Right lung (tissue), 2 donors: ENCODE measurements at regions not wholly inside any gene's neighbourhood (a gene's known extent, or its start where the extent isn't known, plus 50 kb on each side); places are given as distances from the start of the nearest gene placed in this dataset.

Experiments
- DNase-seq, 2 donors: peaks; one replicate each; pipeline ENCODE4 v3.0.0-alpha.2; 2013

DNA sequence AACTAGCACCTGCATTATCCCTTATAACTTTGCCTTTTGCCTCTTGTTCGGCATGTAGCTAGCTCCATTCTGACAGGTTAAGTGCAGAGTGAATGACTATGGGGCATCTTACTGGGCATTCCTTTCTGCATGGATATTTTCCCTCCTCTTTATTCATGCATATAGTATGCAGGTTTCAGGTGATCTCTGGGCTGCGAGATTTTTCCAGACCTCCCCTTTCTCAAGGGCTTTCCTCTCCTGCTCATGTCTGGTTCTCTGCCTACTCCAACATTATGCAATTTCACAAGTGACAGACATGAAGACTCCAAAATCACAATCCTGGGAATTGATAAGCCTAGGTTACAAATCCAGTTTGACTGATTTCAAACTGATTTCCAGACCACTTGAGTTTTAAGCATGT, 503.8 kb downstream of the NXPH1 start:
- no peak for DNase-seq

DNA sequence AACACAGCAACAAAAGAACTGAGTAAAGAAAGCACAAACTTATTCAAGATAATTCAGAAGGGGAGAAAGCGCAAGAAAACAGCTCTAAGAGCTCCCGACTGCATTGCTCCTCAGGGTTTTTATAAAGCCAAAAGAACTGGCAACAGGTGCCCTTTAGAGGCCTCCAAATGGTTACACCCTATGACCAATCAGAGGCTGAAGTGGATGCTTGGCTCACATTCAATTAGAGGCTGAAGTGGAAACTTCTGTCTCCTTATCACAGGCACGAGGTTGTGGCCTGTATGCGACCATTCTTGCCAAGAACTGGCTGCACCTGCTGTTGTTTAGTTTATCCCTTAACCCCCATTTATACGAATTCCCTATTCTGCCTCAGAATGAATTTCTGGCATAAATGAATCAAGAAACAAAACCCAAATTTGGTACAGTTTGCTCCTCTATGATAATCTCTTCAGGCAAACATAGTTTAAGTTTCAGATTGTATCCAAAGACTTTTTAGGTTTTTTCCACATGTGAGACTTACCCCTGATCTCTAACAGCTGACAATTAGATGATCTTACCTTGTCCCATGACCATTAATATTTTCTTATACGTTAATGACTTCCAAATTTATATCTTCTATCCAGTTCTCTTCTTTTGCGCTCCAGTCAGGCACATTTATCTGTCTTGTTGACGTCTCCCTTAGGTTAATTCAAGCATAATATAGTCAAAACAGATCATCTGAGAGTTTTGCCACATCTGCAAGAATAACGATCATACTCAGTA, 504.8 kb downstream of the NXPH1 start:
- peak; percentile 10 to 29 for DNase-seq

DNA sequence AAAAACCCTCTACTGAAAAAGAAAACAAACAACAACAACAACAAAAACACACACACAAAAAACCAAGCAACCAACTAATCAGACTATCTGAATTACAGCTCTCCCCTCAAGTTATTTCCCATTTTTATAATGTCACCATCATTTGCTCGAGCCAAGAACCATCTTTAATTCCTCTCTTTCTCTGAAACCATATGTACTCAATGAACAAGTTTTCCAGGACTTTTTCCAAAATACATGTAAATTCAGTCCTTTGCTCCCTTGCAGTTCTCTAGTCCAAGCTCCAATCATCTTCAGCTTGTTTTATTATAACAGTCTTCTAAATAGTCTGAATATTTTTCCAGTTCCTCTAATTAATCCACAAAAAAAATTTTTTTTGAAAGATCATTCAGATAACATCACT, 506.0 kb downstream of the NXPH1 start:
- no peak for DNase-seq

DNA sequence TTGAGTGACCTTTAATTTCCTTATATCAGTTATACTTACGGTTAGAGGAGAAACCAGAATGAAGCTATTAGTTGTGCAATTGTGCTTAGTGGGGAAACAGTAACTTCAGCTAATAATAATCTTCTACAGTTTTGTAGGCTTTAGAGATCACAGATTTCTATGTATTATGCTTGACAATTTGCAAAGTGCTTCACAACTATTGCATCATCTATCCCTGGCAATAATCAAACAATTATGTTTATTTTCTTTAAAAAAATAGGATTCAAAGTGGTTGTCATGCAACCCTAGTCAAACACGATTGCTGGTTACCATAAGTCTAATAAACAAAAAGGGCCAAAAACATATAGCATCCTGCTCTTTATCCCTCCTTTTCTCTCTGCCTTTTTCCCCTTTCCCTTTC, 530.3 kb downstream of the NXPH1 start:
- DNase-seq = no peak

DNA sequence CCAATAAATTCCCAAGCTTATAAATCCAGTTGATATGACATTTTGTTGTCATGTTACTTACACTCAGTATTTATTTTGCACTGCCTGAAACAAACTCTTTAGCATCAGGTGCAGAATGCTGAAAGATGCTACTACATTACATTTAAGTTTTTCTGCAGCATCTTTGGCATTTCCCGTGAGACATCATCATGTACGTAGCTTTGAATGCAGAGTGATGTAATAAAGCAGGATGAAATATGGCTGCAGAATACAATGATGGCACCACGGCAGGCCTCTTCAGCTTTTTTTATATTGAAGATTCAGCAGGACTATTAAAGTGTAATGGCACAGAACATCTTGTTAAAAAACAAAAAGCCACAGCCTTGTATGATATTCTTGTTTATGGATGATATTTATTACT, 531.8 kb downstream of the NXPH1 start:
- DNase-seq = no peak

DNA sequence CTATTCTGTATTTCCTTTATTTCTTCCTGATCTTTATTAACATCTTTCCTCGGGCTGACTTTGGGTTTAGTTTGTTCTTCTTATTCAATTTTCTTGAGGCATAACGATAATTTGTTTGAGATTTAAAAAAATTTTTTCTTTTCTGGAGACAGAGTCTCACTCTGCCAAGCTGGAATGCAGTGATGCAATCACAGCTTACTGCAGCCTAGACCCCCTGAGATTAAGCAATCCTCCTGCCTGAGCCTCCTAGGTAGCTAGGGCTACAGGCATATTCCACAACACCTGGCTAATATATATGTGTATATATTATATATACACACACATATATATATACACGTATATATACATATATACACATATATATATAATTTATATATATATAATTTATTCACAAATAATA, 540.2 kb downstream of the NXPH1 start:
- no peak for DNase-seq

DNA sequence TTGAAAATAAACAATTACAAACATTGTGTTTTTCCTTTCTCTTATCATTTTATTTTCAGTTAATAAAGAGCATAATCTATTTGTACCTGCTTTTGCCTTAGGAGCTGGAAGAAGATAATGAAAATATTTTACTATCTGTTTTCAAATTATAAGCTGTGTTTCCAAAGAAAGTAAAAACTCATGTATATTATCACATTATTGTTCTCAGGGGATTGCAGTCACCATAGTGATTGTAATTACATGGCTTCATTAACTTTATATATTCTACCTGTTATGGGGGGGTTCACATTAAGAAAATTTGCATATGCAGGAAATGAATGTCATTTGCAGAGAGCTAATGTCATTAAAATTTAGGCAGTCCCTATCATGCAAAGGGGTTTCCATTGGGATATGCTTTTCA, 542.3 kb downstream of the NXPH1 start:
- DNase-seq = no peak

DNA sequence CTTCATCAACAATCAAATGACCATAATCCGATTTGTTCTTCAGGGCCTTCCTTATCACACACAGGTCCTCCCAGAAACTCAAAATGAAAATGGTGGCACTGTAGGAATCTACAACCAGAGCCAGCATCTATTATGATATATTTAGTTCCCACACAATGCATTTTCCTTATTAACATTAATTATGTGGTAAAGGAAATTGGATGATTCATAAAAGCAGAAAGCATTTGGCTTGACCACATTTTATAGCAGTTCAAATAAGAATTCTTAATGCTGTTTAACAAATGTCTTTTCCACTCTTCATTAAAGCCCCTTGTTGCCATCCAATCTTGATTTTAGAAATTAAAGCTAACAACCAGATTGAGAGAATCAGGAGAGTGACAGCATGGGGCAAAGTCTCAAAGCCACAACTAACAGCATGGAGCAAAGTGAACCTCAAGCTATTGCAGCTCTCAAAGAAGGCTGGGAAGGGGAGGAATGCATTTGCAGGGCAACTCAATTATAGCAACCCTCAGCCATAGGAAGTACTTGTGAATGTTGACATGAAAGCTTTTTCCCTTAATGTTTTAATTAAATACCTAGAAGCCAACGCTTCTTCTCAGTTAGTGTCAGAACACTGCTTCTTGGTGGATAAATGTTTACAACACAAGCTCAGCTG, 549.1 kb downstream of the NXPH1 start:
- DNase-seq = no peak

DNA sequence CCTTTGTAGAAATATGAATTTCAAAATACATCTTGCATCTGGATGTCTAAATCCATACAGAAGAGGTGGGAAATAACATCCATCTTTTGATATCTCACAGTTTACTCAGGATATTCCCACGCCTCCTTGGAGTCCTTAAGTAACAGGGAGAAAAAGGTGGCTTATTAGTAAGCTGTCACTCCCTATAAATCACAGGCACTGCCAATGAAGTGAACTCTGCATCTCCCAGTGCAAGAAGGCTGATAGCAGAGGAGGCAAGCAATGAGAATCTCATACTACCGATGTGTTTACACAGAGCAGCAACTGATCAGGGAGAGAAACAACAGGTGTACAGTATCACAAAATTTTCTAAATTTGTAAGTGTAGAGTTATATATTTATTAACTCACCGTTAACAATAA, 551.8 kb downstream of the NXPH1 start:
- DNase-seq = no peak

DNA sequence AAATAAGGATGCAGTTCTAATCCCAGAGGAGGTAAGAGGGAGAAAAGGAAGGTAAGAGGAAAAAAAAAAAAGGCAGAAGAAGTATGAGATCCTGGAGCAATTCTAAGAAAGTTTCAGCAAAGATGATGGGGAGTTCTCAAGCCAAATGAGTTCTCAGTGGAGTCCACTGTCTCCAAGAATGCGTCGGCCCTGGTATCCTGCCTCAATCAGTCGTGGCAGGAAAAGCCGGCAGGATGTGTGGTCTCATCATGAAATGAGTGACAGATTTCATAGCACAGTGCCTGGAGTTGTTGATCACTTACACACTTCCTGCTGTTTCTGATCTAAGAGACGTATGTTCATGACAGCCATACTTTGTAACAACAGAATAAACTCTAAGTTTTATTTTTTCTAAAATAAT, 554.9 kb downstream of the NXPH1 start:
- no peak for DNase-seq

DNA sequence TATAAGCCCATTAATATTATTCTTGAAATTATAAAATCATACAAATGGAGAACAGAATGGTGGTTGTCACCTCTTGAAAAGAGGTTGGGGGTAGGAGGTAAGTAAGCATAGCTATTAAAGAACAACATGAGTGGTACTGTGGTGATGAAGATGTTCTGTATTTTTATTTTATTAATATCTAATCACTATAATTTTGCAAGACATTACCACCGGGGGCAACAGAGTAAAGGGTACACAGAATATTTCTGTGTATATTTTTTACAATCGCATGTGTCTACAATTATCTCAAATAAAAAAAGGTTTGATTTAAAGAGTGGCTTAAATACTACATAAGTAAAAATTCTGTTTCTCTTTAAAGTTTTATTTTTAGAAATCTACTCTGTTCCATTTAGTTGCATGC, 557.8 kb downstream of the NXPH1 start:
- no peak for DNase-seq

DNA sequence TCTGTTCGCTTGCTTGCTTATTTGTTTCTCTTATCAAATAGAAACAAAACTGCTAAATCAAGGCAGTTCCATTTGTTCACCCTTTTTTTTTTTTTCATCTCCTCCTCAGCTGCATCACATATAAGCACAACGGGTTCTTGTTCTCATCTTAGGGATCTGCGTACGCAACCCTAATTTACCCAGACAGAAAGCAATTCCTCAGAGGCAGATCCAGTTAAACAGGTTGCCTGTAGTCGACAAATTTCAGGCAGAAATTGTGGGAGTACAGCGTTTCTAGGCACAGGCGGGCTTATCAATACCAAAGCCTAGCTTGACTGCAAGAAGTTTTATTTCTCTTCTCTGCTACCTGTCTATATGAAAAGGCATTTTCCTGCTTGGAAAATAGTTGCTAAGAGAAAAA, 565.4 kb downstream of the NXPH1 start:
- DNase-seq = no peak

DNA sequence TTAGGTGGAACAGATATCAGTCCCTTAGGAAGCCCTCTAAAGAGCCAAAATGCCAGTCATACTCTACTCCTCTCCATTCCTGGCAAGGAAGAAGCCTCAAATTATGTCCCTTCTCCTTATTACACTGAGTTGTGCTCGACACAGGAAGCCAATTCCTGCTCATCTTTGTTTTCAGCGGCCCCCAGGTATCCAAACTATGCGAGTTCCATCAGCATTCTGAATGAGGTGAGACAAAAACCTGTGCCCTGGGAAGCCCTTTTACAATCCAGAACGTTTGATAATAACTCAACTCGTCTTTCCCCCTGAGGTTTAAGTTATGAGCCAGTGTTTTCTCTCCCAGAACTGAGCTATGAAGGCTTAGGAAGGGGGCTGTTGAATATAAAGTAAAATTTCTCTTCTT, 580.5 kb downstream of the NXPH1 start:
- no peak for DNase-seq

DNA sequence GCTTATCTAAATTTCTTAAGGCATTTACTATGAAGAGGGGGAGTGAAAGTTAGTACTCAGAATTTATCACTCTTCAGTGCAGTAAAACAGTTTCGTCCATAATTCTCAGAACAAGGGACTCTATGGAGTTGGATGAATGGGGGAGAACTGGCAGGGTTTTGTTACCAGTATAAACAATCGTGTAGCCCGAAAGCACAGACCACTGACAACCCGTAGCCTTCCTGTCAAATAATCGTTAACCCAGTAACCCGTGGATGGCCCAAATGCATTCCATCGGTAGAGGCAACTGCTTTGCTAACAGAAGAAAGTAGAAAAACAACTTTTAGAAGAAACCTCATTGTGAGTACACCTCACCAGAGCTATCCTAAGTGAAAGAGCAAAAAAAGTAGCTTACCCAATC, 583.9 kb downstream of the NXPH1 start:
- DNase-seq = no peak

DNA sequence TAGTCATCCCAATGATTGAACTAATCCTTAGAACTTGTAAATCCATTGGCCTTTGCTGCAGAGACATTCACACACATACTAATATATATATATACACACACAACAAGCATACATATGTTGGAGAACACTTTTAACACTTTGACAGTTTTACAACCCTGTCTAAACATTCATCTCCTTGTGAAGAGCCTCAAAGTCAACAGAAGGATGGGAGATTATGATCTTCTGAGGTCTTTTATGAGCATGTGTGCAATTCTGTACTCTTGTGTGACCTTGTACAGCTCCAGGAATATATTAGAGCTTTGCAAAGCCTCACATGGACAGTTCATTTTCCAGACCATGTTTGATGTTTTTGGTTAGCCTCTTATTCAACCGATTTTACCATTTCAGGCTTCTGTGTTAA, 589.0 kb downstream of the NXPH1 start:
- DNase-seq = no peak

DNA sequence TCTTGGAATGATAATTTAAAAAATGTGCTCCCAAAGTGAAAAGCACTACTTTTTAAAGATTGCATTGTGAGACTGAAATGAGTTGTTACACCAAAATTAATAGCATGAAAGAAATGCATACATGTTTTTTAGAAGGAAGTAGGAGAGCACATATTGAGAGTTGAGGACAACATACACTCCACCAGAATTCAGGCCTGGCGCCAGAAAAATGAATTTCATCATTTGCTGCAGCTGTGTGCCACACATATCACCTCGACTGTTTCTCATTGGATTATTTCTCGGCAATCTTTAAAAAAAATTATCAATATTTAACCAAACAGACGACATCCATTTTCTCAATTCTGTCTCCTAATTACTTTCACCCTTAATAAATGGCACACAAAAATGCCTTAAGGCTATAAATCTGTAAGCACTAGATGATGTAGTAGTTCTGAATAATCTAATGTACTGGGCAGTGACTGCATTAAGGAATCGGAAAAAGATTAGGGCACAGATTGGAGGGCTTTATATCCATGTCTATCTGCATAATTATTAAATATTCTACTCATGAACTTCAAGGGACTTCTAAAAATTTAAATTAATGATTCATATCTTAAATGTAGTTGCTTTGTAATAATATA, 590.4 kb downstream of the NXPH1 start:
- DNase-seq = no peak

DNA sequence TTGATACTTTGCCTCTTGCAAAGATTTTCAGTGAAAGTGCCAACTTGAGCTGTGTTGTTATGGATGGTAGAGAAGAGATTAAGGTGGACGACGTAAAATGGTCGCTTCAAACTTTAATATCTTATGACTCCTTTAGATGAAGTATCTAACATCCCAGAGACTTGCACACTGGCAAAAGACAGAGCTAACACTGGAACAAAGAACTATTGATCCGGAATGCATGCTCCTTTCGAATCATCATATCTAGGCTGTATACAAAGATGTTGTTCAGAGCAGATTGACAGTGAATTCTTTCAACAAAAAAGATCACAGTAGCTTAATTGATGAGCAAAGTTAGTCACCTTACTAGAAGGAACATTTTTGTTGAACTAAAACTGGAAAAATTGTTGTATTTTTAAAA, 592.7 kb downstream of the NXPH1 start:
- DNase-seq = no peak

DNA sequence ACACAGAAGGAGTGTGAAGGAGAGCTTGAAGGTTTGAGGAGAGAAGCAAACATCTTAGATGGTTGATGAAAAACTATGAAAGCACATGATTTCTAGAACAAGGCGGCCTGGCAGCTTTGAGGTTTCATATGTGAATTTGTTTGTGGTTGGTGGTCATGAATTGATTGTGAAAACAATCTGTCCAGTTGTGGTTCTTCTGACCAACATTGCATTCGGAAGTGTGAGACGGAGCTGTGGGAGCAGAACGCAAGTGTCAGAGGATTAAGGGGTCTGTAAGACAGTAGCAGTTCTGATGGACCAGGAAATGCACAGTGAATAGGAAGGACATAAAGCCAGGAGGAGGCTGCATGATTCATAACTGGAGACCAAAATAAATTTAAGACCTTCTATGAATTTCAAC, 594.6 kb downstream of the NXPH1 start:
- no peak for DNase-seq

DNA sequence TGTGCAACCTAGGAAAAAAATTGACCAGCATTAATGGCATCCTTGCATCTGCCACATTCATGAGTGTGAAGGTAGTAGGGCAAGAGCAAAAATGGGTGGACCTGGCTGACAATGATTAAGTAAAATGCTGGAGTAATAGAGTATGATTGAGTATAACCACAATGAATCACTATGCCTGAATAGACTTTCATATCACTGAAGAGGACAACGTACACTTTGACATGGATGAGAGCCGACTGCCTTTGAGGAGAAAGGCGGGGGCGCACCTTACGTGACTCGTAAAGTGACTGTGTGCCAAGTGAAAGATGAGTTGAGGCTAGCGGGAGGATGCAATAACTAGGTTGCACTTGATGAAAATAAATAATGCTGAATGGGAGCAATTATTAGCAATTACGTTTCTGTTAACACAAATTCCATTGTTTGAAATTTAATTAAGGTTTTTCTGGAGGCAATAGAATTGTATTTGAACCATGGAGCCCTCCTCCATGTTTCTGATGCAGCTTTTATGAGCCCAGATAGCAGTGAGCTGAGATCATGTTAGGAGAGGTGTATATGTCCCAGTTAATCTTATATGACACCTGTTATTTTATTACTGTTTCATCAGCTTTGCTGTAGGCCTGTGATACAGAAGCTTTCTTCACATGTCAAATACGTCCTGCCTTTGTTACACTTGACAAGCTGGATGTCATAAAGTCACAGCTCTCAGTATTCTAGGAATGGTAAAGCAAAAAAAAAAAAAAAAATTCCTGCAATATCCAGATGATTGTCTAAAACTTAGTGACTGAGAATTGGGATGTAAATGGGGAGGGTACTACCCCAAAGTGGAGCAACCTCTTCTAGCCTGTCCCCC, 596.5 kb downstream of the NXPH1 start:
- DNase-seq = no peak

DNA sequence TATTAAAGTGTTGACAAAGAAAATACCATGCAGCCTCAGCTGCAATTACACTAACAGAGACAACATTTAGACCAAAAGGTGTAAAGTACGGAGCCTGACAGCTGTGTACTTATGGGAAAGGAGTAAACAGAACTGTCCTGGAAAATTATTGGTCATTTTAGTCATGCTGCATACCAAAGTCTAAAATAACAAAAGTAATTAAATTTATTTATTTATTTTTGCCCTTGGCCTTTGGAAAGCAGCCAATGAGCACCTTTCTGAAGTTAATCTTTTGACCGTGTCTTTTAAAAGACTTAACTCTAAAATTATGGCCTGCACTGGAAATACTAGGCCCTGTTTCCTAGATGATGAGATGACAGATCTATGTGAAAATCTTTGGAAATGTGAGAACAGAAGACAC, 597.6 kb downstream of the NXPH1 start:
- DNase-seq = no peak

DNA sequence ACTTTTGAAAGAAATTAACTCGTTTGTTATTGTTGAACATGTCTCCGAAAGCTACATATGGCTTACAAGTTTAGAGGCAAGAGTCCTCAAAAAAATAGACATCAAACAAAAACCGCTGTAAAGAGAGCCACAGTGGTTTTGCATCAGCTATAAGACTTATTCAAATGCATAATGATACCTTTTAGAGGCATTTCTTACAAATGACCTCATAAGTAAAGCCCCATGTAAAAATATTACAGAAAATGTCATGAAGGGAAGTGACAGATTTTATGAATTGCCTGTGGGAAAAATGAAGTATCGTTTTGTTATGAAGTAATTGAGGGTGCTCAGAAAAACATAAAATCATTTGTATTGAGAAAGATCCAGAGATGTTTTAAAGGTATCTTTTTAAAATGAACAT, 598.0 kb downstream of the NXPH1 start:
- DNase-seq = no peak

DNA sequence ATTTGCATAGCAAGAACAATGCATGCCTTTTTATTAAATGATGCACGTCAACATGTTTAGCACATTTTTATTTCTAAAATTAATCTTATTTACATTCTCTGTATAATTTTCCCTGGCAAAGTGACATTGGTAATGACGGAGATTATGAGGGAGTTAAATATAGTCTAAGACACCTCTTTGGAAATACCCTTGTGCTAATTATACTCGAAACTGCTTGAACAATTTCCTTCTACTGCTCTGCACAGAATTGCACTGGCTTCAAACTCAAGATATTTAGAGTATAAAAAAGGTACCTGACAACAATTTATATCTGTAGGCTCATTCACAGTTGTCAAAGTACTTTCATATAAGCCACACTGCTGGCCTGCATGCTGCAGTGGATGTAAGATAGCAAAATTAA, 602.7 kb downstream of the NXPH1 start:
- no peak for DNase-seq
